Skeletal muscle cell (primary cell): ENCODE measurements at regions not wholly inside any gene's neighbourhood (a gene's known extent, or its start where the extent isn't known, plus 50 kb on each side); places are given as distances from the start of the nearest gene placed in this dataset.
"Not testable (repeated sequence)": the region's sequence is repeated elsewhere in the genome, so short reads cannot be mapped to it uniquely, and the experiment has no call there.

Source experiments
- DNase-seq: peaks from one replicate; pipeline ENCODE4 v3.0.0-alpha.2; 2010; ENCODE audit warnings: low read depth
- H3K4me3 ChIP-seq: 2 replicates; pipeline ENCODE4 v1.5.1; 2011; ENCODE audit warnings: low read depth, mild to moderate bottlenecking, control low read depth, low read length, moderate library complexity

DNA sequence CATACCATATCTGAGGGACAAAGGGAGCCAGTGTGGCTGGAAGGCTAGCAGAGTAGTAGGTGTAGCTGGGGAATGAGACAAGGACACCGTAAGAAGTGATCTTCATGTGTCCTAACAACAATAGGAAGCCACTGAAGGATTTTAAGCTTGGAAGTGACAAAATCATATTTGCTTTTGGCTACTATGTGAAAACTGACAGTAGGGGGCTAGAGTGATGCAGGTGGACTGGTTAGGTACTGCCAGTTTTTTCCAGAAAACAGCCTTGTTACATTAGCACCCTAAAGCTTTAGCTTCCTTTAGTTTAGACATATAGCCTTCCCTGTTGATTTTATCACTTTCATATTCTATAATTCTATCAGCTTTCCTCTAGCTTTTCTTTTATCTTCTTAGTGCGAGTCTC is 637.1 kb downstream of the ANKRD7 start:
- no peak for DNase-seq
- H3K4me3 ChIP-seq, result no peak overlapping the region

DNA sequence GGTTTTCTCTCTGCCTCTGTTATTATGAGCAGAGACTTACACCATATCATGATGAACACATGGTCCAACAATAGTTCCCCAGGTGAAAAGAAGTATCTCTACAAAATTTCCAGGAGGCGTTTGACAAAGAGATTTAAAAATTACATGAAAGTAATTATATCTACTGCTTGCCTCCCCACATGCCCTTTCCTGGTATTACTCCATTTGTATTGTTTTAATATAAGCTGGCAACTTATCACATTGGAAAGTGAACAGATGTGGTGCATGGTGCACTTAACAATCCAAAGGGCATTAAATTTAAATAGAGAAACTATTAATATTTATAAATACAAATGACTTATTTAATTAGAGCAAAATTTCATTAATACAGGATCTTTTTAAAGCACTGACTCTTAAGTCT is 638.2 kb downstream of the ANKRD7 start:
- H3K4me3 ChIP-seq, result no peak overlapping the region
- no peak for DNase-seq

DNA sequence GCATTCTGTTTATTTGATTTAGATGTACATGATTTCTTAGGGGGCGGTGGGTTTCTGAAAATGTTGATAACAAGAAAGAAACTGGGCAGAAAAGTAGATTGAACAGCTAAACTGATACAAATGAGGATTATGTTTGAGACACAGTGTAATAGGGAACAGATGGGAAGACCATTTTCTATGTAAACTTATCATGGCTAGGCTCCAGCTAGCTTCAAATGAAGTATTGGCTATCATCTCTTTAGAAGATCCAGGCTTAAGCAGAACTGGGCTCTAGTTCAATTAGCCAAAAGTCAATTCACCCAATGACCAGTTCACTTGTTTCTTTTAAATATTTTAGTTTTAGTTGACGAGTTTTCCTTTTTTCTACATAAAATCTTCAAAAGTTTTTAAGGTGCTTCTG is 639.5 kb downstream of the ANKRD7 start:
- DNase-seq, result no peak
- no peak overlapping the region for H3K4me3 ChIP-seq

DNA sequence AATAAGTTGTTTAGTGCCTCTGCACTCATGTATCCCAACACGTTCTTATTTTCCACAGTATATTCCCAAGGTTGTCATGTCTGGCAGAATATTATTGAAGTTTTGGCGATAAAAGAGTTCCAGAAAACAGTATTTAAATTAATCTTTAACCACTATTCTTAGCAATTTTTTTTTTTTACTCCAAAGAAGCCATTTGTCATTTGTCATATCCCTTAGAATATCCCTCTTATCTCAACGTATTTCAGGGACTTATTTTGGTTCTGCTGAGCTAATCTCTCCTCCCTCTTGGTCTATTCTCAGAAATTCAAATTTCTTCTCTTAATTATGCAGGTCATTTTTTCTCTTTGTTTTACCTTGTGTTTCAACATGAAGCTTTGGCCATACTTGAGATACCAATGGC is 643.4 kb downstream of the ANKRD7 start:
- no peak for DNase-seq
- no peak overlapping the region for H3K4me3 ChIP-seq

DNA sequence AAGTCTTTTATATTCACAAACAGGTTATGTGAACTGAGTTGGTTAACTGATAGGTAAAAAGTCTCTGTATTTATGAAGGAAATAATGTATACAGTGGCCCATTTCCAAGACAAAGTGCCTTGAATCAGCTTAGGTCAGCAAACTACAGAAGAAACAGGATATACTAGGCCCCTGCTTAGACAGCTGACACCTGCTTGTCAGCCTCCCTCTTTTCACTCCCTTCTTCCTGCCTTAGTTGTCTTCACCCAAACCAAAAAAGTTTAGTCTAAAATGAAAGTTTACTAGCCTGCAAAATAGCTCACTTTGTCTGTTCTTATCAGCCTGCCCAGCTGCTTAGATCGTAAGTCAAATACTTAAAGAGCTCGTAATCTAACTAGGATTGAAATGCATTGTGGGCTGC is 644.6 kb downstream of the ANKRD7 start:
- not testable (repeated sequence) for H3K4me3 ChIP-seq, DNase-seq

DNA sequence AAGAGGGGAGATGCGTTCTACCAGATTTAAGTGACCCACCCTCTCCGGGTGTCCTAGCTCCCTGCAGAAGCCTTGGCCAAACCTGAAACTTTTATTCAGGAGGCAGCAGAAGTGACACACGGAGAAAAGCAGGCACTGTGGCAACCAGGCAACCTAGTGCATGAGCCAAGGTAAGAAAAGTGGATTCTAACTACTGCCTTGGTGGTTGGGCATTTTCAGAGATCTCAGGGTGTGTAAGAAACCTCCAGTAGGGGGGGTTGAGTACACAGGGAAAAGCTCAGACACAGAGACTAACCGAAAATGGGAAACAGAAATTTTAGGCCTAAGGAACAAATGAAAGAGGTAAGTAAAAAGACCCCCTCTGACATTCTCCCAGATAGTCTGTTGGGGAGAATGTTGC is 645.7 kb downstream of the ANKRD7 start:
- no peak overlapping the region for H3K4me3 ChIP-seq
- no peak for DNase-seq

DNA sequence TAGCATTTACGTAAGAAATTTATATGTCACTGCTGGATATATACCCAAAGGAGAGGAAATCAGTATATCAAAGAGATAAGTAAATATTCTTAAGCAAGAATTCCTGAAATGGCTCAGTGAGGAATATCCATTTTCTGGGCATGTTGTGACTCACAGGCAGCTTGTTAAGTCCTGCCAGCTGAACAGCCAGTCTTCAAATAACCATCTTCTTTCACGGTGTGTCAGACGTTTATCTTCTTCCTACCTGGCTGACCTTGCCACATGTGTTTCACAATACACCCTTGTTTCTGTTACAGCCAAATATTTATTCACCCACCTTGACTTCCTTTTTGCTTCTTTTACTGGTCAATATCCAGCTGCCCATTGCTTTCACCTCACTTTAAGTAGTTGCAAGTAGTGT is 648.1 kb downstream of the ANKRD7 start:
- no peak for DNase-seq
- H3K4me3 ChIP-seq, result no peak overlapping the region

DNA sequence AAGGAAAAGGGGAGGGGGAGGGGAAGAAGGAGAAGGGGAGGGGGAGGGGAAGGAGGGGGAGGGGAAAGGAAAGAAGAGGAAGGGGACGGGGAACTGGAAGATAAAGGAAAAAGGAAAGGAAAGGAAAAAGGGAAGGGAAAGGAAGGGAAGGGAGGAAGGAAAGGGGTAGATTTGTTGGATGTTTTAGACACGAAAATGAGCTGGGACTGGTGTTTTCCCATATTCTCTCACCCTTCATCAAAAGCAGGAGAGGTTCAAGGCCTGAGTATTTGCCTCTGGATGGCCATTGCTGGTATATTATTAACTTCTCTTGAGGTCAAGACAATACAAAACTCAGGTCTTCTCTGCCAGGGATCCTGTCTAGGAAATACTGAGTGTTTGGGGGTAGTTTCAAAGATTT is 652.7 kb downstream of the ANKRD7 start:
- DNase-seq, result no peak
- H3K4me3 ChIP-seq, result no peak overlapping the region

DNA sequence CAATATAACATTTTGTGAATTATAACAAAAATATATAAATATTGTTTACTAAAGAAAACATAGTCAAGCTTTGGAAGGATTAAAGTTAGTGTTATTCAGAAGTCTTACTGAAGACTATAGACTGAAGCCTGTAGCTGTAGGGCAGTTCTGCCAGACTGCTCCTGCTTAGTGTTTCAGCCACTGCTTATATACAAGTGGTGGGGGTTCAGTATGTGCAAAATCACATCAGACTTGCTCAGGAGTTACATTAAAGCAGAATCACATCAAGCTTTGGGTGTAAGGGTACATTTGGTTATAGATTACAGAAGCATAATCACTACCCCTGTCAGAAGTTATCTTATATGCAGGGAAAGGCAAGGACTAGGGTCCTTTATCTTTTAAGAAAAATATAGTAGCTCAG is 653.8 kb downstream of the ANKRD7 start:
- no peak for DNase-seq
- H3K4me3 ChIP-seq, result no peak overlapping the region

DNA sequence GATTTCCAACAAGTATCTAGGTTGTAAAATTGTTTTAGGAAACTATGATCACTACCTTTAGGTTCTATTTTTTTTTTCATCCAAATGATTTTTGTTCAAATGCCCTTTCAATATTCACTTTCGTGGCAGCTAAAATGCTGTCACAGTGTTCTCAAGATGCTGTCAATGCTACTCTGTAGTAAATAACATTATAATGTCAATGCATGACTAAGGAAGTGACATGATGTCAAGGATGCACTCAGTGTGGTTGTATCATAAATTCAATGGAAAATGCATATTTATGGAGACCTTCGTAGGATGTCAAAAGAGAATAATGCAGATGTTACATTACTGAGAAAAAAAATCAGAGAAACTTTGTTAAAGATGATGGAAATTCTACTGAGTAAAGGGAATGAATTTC is 673.8 kb downstream of the ANKRD7 start:
- no peak overlapping the region for H3K4me3 ChIP-seq
- no peak for DNase-seq

DNA sequence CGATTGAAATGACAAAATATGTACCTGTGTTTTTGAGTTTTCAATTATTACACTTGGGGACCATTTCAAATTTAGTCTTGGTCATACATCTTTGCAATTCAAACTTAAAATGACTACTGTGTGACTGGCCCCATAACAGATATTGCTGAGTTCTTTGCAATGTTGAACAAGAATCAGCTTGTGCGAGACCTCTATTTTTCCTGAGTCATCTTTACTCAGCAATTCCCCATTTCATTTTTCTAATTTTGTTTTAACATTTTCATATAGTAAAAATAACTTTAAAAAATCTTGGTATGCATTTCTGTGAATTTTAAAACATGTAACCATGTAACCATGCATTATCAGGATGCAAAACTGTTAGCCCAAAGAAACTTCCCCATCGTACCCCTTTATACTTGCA is 678.1 kb downstream of the ANKRD7 start:
- no peak for DNase-seq
- no peak overlapping the region for H3K4me3 ChIP-seq

DNA sequence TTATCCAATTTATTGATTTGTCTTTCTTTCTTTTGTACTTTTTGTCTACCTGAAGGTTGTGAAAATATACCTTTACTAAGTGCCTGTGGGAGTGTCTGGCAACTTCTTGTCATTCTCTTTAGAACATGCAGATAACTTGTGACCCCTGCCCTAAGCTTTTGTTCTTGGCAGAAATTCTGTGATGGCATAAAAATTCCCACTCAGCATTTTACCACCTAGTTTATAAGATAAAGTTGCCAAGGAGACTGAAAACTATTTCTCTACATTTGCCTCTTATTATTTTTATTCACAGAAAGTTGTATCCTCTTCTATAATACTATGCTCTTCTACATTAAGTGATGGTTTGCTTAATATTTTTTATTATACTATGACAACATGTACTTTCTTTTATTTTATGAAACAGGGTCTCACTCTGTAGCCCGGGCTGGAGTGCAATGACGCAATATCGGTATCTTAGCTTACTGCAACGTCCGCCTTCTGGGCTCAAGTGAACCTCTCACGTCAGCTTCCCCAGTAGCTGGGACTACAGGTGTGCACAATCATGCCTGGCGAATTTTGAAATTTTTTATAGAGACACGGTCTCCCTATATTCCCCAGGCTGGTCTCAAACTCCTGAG is 683.5 kb downstream of the ANKRD7 start:
- no peak for DNase-seq
- H3K4me3 ChIP-seq, result no peak overlapping the region

DNA sequence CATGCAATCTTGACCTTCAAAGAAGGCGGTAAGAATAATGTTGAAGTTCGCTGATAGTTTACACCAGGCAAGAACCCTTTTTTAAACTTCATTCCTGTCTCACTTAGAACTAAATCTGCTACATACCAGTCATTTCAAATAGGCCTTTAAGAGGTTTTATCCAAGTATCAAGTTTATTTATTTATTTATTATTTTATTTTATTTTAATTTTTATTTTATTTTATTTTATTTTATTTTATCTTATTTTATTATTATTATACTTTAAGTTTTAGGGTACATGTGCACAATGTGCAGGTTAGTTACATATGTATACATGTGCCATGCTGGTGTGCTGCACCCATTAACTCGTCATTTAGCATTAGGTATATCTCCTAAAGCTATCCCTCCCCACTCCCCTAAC is 691.6 kb downstream of the ANKRD7 start:
- not testable (repeated sequence) for H3K4me3 ChIP-seq, DNase-seq

DNA sequence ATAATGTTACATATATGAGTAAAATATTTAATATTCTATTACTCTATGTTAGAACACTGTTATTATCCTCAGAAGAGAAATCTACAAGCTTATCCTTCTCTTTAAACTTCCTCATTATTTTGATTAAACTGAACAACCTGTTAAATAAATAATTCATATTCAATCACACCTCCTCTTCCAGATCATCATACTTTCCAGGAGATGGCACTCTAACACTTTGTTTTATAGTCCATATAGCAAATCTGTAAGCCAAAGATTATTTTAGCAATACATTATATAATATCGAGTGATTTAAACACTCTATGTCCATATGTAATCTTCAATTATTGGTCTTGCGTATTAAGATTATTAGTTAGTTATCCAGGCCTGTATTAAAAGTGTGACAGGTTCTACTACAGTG is 694.1 kb downstream of the ANKRD7 start:
- H3K4me3 ChIP-seq, result no peak overlapping the region
- no peak for DNase-seq

DNA sequence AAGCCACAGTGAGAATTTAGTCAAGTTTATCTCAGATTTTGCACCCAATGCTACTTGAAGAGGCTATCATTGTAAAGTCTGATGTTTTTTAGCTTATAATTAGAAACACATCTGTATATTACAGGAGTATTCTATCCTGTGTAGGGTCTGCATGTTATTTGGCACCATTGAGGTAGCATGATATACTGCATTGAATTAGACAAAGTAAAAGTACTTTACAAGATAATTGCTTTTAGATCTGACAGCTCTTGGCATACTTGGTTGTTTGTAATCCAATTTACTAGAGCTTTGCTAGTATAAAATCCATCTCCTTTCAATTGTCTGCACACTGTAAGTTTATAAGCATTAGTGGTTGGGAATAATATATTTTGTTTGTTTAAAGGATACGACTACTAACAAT is 714.3 kb downstream of the ANKRD7 start:
- no peak overlapping the region for H3K4me3 ChIP-seq
- DNase-seq, result no peak

DNA sequence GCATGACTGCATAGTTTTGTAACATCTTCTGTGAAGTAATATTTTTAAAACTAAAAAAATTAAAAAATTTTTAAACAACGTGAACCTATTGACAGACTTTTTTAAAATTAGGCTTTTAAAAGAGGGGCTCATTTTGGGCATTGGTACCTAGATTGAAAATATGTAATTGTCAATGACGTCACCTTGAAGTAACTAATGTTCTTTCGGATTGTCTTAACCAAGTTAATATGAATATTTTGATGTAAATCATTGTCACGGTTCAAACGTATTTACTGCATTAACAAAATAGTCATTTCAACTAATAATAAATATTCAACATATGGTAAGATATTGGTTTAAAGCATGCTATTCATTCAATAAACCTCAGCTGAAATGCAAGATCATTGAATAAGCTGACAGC is 719.8 kb downstream of the ANKRD7 start:
- H3K4me3 ChIP-seq, result no peak overlapping the region
- DNase-seq, result no peak

DNA sequence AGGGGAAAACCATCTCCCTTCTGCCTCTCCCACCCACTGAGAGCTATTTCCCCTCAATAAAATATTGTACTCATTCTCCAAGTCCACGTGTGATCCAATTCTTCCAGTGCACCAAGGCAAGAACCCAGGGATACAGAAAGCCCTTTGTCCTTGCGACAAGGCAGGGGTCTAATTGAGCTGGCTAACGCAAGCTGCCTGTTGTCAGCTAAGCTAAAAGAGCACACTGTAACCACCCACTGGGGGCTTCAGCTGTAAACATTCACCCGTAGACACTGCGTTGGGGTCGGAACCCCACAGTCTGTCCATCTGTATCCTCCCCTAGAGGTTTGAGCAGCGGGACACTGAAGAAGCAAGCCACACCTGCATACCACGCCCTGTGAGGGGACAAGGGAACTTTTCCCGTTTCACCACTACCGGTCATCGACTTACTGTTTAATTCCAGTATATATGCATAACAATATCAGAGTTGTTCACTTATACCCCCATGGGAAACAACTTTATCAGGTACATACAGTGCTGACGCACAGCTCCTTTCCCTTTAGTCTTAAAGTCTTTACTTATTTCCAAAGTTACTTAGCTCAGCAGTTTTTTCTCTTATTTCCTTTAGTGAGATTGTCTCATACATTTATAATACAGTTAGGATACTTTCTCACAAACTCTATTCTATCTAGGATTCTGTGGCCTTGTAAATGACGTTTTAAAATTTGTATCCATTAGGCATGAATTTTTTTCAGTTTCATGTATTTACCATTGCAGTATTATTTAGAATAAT is 721.6 kb downstream of the ANKRD7 start:
- DNase-seq, result no peak
- H3K4me3 ChIP-seq, result no peak overlapping the region

DNA sequence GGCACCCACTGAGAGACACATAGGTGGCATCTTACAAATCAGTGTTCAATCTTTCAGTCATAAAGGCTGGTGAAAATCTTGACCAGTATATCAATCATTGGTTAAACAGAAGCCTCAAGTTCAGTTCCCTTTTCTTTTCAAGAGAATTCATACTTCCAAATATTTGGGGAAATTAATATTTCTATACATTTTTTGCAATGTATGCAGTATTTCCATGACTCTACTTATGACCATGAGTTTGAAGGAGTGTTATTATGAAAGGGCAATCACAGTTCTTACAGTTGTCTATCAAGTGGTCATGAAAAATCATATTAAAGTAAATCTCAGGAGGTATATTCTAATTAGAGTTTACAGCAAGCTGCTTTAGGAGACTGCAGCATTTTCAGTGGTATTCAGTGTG is 724.0 kb downstream of the ANKRD7 start:
- no peak for DNase-seq
- no peak overlapping the region for H3K4me3 ChIP-seq

DNA sequence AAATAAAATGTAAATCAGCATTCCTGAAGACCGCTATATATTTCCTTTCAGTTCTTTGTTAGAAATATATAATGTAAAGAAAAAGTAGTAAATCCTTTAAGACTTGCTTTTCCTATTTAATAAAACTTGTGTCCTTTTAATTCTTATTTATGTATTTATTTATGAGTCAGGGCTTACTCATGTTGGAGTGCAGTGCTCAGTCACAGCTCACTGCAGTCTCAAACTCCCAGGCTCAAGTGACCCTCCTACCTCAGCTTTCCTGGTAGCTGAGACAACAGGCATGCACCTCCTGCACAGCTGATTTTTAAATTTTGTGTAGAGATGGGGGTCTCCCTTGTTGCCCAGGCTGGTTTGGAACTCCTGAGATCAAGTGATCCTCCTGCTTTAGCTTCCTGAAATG is 724.5 kb downstream of the ANKRD7 start:
- H3K4me3 ChIP-seq, result no peak overlapping the region
- no peak for DNase-seq

DNA sequence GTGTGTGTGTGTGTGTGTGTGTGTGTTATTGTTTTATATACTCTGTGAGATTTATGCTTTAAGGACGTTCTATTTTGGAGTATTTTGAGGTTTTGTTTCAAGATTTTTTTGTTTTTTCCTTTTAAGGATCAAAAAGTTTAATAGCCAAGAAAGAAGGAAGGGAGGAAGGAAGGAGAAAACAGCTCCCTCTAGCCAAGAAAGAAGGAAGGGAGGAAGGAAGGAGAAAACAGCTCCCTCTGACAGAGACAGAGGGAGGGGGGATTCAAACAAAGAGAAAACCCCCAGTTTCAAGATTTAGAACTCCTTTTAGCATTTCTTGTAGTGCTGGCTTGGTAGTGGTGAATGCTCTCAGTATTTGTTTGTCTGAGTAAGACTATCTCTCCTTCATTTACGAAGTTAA is 731.8 kb downstream of the ANKRD7 start:
- DNase-seq, H3K4me3 ChIP-seq: not testable (repeated sequence)

DNA sequence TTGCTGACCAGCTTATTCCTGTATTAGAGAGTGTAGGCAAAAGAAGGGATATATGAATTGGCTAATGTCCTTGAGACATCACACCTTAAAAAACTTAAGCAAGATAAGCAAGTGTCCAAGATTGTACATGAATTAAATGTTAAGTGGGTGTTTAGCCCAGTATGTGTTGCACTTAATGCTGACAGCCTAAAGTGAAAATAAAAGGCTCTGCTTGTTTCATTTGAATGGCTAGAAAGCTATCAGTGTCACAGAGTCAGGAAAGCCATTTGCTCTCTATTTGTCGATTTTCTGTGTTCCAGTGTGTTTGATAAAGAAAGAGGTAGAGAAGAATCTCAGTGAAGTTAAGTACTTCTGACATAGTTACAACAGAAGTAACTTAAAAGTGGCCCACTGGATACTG is 744.9 kb downstream of the ANKRD7 start:
- no peak for DNase-seq
- H3K4me3 ChIP-seq, result no peak overlapping the region
